A549 (cell line): ENCODE measurements at regions not wholly inside any gene's neighbourhood (a gene's known extent, or its start where the extent isn't known, plus 50 kb on each side); places are given as distances from the start of the nearest gene placed in this dataset.

Experiments
- ATAC-seq, 2 experiments: fragments of 200-7000 bp in 1 of 2; fragments of >200 bp in 1 of 2; cut with Nextera tagmentation in 1 of 2; cut with Tn5 transposase in 1 of 2; 3 replicates each; pipeline versions ENCODE4 v1.8.0 to v1.9.1; 2018 to 2020; ENCODE audit warnings: mild to moderate bottlenecking in 1 of 2, moderate library complexity in 1 of 2
- CTCF ChIA-PET: fragments of 300-600 bp; sonication (Branson Sonifier 250); formaldehyde crosslinking; extraction: SDS; loops from one replicate; lab custom pipeline; 2021; ENCODE audit warnings: antibody characterized with exemption, inconsistent platforms; lab: Yijun Ruan, JAX
- POLR2A ChIA-PET: fragments of 350-600 bp; formaldehyde crosslinking; extraction: SDS; loops from one replicate; lab custom pipeline; 2021; ENCODE audit warnings: antibody characterized with exemption, inconsistent platforms; lab: Yijun Ruan, JAX
- DNase-seq, 2 experiments: peaks; one replicate each; pipeline versions ENCODE4 v3.0.0 to v3.0.0-alpha.2; 2011 to 2016; ENCODE audit warnings: low read depth in 1 of 2, low spot score in 1 of 2
- FAIRE-seq: peaks from 2 replicates; lab custom pipeline; 2011; peaks lifted over from hg19 to GRCh38; lab: Jason Lieb, UNC
- H3K27ac ChIP-seq, 2 experiments: fragments of >200 bp; sonication (Bioruptor Twin); formaldehyde crosslinking; 3 replicates each; pipeline ENCODE4 v1.5.1; 2016 to 2017
- H3K4me1 ChIP-seq: fragments of >200 bp; sonication (Bioruptor Twin); formaldehyde crosslinking; 3 replicates; pipeline ENCODE4 v1.6.1; 2016
- H3K4me2 ChIP-seq: fragments of >200 bp; sonication (Bioruptor Twin); formaldehyde crosslinking; 3 replicates; pipeline ENCODE4 v1.6.1; 2016
- H3K4me3 ChIP-seq: fragments of >200 bp; sonication (Bioruptor Twin); formaldehyde crosslinking; 3 replicates; pipeline ENCODE4 v1.5.1; 2016
- H3K9me3 ChIP-seq: fragments of >200 bp; sonication (Bioruptor Twin); formaldehyde crosslinking; 3 replicates; pipeline ENCODE4 v1.6.1; 2016
- CBX2 ChIP-seq: fragments of 200-600 bp; sonication (generic); IDR thresholded peaks from 2 replicates; pipeline ENCODE4 v1.6.1; 2016; ENCODE audit warnings: low read depth, mild to moderate bottlenecking, borderline replicate concordance
- CHD4 ChIP-seq: fragments of 200-600 bp; sonication (generic); IDR thresholded peaks from 2 replicates; pipeline ENCODE4 v1.6.1; 2016; ENCODE audit warnings: antibody characterized with exemption, mild to moderate bottlenecking, borderline replicate concordance
- EHF ChIP-seq: fragments of 250-450 bp; sonication (Bioruptor Pico); IDR thresholded peaks from 2 replicates; pipeline ENCODE4 v1.5.0; 2020; ENCODE audit warnings: mild to moderate bottlenecking
- EHMT2 ChIP-seq: fragments of 200-600 bp; sonication (generic); IDR thresholded peaks from 2 replicates; pipeline ENCODE4 v1.6.1; 2016; ENCODE audit warnings: antibody characterized with exemption, low read depth, mild to moderate bottlenecking, moderate library complexity
- FOSL2 ChIP-seq, 2 experiments: fragments of 450-650 bp in 1 of 2; fragments of >200 bp in 1 of 2; sonication (Bioruptor Twin) in 1 of 2; formaldehyde crosslinking; IDR thresholded peaks; 2 replicates each; pipeline versions ENCODE4 v1.5.0 to v1.6.1; 2016 to 2020; ENCODE audit warnings: mild to moderate bottlenecking in 1 of 2, moderate library complexity in 1 of 2
- FOXS1 ChIP-seq: fragments of 250-450 bp; sonication (Bioruptor Pico); IDR thresholded peaks from 2 replicates; pipeline ENCODE4 v1.5.0; 2020; ENCODE audit warnings: mild to moderate bottlenecking, moderate library complexity
- GATA3 ChIP-seq: IDR thresholded peaks from 2 replicates; pipeline ENCODE4 v1.6.1; 2012; ENCODE audit warnings: borderline replicate concordance
- HEYL ChIP-seq: fragments of 250-450 bp; sonication (Bioruptor Pico); IDR thresholded peaks from 2 replicates; pipeline ENCODE4 v1.8.0; 2021; ENCODE audit warnings: mild to moderate bottlenecking, moderate library complexity
- JUNB ChIP-seq: fragments of >200 bp; sonication (Bioruptor Twin); formaldehyde crosslinking; IDR thresholded peaks from 2 replicates; pipeline ENCODE4 v1.6.1; 2016
- MYC ChIP-seq: IDR thresholded peaks from 2 replicates; pipeline ENCODE4 v1.6.1; 2012; ENCODE audit warnings: mild to moderate bottlenecking, inconsistent platforms, low read length, improper control_type of control experiment, borderline replicate concordance
- NFE2L2 ChIP-seq: fragments of 150-350 bp; conservative IDR thresholded peaks from 2 replicates; pipeline ENCODE4 v1.6.1; 2014; ENCODE audit warnings: low read length
- PHF8 ChIP-seq: fragments of 200-600 bp; sonication (generic); IDR thresholded peaks from 2 replicates; pipeline ENCODE4 v1.6.1; 2016; ENCODE audit warnings: low read depth, mild to moderate bottlenecking, antibody characterized with exemption, moderate library complexity, borderline replicate concordance
- RAD21 ChIP-seq, 2 experiments: fragments of >200 bp in 1 of 2; sonication (Bioruptor Twin) in 1 of 2; formaldehyde crosslinking in 1 of 2; IDR thresholded peaks in 1 of 2; conservative IDR thresholded peaks in 1 of 2; 2 replicates in 1 of 2; 3 replicates in 1 of 2; pipeline ENCODE4 v1.6.1; 2012 to 2018; ENCODE audit warnings: inconsistent platforms in 1 of 2
- RFX5 ChIP-seq: fragments of 450-650 bp; IDR thresholded peaks from 2 replicates; pipeline ENCODE4 v1.7.1; 2014; ENCODE audit warnings: antibody characterized with exemption, mild to moderate bottlenecking, moderate library complexity
- RNF2 ChIP-seq: fragments of 200-600 bp; sonication (generic); IDR thresholded peaks from 2 replicates; pipeline ENCODE4 v1.6.1; 2016; ENCODE audit warnings: low read depth, mild to moderate bottlenecking, antibody characterized with exemption, moderate library complexity, borderline replicate concordance
- SREBF2 ChIP-seq: fragments of 450-650 bp; IDR thresholded peaks from 2 replicates; pipeline ENCODE4 v1.6.1; 2014; ENCODE audit warnings: mild to moderate bottlenecking, moderate library complexity
- TP53 ChIP-seq: fragments of 250-450 bp; sonication (Bioruptor Pico); IDR thresholded peaks from 2 replicates; pipeline ENCODE4 v1.5.0; 2021; ENCODE audit warnings: mild to moderate bottlenecking, moderate library complexity
- ZC3H11A ChIP-seq: fragments of 450-650 bp; IDR thresholded peaks from 2 replicates; pipeline ENCODE4 v1.6.1; 2014; ENCODE audit warnings: antibody characterized with exemption, mild to moderate bottlenecking
- ZFP36 ChIP-seq: fragments of 450-650 bp; IDR thresholded peaks from 2 replicates; pipeline ENCODE4 v1.6.1; 2014; ENCODE audit warnings: borderline replicate concordance; ENCODE audit not compliant: partially characterized antibody
- WGBS: methylation state at CpG from one replicate; pipeline ENCODE4 v1.1.6; 2017; ENCODE audit errors: missing lambda C conversion rate; 5-methylcytosine and 5-hydroxymethylcytosine counted together
- TF ChIP-seq, protein P1 (sequence below): IDR thresholded peaks from 2 replicates; pipeline ENCODE4 v1.6.1; 2012
- TF ChIP-seq, protein P2 (sequence below): IDR thresholded peaks from 2 replicates; pipeline ENCODE4 v1.6.1; 2012
- TF ChIP-seq, protein P3 (sequence below): fragments of 200-600 bp; sonication (generic); IDR thresholded peaks from 2 replicates; pipeline ENCODE4 v1.6.1; 2016; ENCODE audit warnings: antibody characterized with exemption, mild to moderate bottlenecking, moderate library complexity

DNA sequence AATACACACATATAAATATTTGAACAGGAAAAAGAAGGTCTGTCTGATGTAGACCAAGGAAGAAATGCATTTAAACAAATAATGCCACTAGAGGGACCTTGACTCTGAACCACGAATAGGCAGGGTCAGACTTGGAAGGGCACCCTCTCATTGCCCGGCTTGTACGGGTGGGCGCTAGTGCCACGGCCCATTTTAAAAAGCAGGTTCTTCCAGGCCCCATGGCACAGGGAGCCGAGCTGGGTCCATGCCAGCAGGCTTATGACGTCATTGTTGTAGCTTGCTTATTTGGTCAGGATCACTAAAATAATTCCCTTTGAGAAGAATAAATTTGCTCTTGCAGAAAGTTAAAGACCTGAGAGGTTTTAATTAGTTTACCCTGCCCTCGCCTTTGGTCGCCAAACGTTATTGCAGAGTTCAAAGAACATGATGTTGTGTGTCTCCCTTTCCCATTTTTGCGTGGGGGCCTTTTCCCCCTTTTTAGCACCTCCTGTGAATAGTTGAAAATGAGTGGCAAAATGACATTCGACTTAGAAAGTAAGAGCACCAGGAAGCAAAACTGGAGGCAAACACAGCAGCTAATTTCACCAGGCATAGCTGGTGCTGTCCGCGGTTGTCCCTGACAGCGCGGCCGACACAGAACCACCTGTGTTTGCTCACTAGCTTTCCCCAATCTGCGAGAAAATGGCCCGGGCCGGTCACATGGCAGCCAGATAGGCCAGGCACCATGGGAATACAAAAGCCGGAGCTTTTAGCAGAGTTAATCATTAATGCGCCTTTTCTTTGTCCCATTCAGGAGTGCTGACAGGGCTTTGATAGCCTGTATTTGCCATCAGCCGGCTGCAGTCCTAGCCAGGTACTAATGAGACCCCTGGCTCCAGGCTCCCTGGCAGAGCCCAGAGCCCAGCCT is 93.8 kb downstream of the FOXA2 start (continued):
- TF ChIP-seq GATA3 = peak; percentile 14; the same call in 1 of the 2 replicates

DNA sequence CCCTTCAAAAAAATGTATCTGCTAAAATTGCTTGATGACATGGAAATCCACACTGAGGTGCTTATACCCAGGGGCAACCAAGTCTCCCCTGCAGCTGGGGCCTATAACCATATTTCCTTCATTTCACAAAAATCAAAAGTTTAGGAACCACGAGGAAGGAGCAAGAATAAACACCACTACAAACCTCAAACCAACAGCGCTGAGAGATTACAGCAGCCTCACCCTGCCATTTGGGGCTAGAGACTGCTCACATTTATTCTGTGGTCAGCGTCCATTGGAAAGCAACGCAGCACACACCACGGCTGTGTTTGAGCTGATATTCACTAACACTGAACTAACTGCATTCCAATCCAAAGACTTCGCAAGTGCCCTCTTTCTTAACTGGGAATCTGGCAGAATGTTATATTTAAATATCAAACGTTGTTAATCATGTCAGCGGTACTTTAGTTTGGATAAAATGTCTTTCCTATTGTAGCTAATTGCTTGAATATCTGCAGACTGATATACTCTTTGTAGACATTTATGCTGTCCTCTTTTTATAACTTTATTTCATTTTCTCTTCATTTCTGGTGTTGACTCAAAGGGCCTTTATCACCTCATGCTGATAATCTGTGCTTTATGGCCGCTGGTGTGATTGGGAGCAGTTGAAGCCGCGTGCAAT is 94.6 kb downstream of the FOXA2 start:
- H3K27ac ChIP-seq = peak overlapping the region; percentile 78 to 85
- no peak overlapping the region; the same call in 2 of the 3 replicates for H3K4me3 ChIP-seq
- ChIA-PET POLR2A (interaction anchor here (1.0 to 1.7 kb wide), 4 partner anchors 78 to 100 kb away, joined by 4 to 7 read pairs (median 5); partner anchors contain the start of gene FOXA2), CTCF (interaction anchor here (0.8 to 6.6 kb wide), 34 partner anchors 9 to 195 kb away, joined by 3 to 88 read pairs (median 5); partner anchors contain the start of gene FOXA2)
- DNase-seq (no peak), FAIRE-seq (peak; percentile 59), ATAC-seq (no peak)
- TF ChIP-seq RNF2 (no peak), EHF (CRISPR knock-in tag) (no peak)
- TF ChIP-seq, protein P1, sequence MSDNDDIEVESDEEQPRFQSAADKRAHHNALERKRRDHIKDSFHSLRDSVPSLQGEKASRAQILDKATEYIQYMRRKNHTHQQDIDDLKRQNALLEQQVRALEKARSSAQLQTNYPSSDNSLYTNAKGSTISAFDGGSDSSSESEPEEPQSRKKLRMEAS = peak; percentile 57
- TF ChIP-seq, protein P2, sequence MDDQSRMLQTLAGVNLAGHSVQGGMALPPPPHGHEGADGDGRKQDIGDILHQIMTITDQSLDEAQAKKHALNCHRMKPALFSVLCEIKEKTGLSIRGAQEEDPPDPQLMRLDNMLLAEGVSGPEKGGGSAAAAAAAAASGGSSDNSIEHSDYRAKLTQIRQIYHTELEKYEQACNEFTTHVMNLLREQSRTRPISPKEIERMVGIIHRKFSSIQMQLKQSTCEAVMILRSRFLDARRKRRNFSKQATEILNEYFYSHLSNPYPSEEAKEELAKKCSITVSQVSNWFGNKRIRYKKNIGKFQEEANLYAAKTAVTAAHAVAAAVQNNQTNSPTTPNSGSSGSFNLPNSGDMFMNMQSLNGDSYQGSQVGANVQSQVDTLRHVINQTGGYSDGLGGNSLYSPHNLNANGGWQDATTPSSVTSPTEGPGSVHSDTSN = no peak
- 54% methylated on average over 11 of the region's 11 CpGs for WGBS
- peak overlapping the region; percentile 90 for H3K4me2 ChIP-seq
- no peaks in the 10 kb centered on the region for H3K9me3 ChIP-seq
- H3K4me1 ChIP-seq = peaks cover 33% of the 10 kb centered on the region

GRCh38 chr20:22480336-22480735 is 104.0 kb downstream of the FOXA2 start:
- no peak for TF ChIP-seq FOSL2 (IDR thresholded peaks at IDR 0.05)
- no peak for TF ChIP-seq FOSL2 (CRISPR knock-in tag; IDR thresholded peaks at IDR 0.05)
- TF ChIP-seq MYC = no peak
- no peak for TF ChIP-seq RAD21 (conservative IDR thresholded peaks at IDR 0.05 in 1 of 2, IDR thresholded peaks at IDR 0.05 in 1 of 2)
- no peak overlapping the region for H3K4me3 ChIP-seq
- DNase-seq (no peak), FAIRE-seq (no peak), ATAC-seq (no peak)
- 0 out of 3 replicates have a peak, but pooled peaks cover 6% of the 10 kb centered on the region for H3K9me3 ChIP-seq
- 75% methylated on average over 4 of the region's 4 CpGs for WGBS
- 0 out of 6 replicates have a peak overlapping the region, but pooled peaks of 1 of the 2 experiments have one; percentile 6 for H3K27ac ChIP-seq
- no peaks in the 10 kb centered on the region for H3K4me1 ChIP-seq
- POLR2A ChIA-PET = interaction anchor here (0.6 kb wide), 1 partner anchor 103 kb away, joined by 4 read pairs; no protein-coding TSS in a partner anchor
- CTCF ChIA-PET = interaction anchor here (1.1 to 4.2 kb wide), 3 partner anchors 10 to 106 kb away, joined by 3 to 15 read pairs (median 8); no protein-coding TSS in a partner anchor
- no peak overlapping the region for H3K4me2 ChIP-seq

- FAIRE-seq = no peak
- Histone ChIP-seq H3K9me3 (0 out of 3 replicates have a peak, but pooled peaks cover 6% of the 10 kb centered on the region), H3K4me1 (peaks cover 12% of the 10 kb centered on the region), H3K4me3 (no peak overlapping the region), H3K27ac (peak overlapping the region in 1 of 2 experiments; percentile 15; a peak in 1 of 6 replicates), H3K4me2 (no peak overlapping the region)
- WGBS = 63% methylated on average over 1 of the region's 1 CpG
- DNase-seq = no peak
- ATAC-seq = no peak
- ChIA-PET POLR2A (no interaction called here), CTCF (no interaction called here)
- TF ChIP-seq PHF8 (no peak), CHD4 (no peak), SREBF2 (no peak), JUNB (no peak), CBX2 (no peak), TP53 (CRISPR knock-in tag) (no peak), ZFP36 (no peak), FOXS1 (CRISPR knock-in tag) (no peak), HEYL (CRISPR knock-in tag) (no peak), EHMT2 (no peak), RFX5 (no peak), ZC3H11A (no peak), GATA3 (no peak), NFE2L2 (no peak)
- TF ChIP-seq, protein P3, sequence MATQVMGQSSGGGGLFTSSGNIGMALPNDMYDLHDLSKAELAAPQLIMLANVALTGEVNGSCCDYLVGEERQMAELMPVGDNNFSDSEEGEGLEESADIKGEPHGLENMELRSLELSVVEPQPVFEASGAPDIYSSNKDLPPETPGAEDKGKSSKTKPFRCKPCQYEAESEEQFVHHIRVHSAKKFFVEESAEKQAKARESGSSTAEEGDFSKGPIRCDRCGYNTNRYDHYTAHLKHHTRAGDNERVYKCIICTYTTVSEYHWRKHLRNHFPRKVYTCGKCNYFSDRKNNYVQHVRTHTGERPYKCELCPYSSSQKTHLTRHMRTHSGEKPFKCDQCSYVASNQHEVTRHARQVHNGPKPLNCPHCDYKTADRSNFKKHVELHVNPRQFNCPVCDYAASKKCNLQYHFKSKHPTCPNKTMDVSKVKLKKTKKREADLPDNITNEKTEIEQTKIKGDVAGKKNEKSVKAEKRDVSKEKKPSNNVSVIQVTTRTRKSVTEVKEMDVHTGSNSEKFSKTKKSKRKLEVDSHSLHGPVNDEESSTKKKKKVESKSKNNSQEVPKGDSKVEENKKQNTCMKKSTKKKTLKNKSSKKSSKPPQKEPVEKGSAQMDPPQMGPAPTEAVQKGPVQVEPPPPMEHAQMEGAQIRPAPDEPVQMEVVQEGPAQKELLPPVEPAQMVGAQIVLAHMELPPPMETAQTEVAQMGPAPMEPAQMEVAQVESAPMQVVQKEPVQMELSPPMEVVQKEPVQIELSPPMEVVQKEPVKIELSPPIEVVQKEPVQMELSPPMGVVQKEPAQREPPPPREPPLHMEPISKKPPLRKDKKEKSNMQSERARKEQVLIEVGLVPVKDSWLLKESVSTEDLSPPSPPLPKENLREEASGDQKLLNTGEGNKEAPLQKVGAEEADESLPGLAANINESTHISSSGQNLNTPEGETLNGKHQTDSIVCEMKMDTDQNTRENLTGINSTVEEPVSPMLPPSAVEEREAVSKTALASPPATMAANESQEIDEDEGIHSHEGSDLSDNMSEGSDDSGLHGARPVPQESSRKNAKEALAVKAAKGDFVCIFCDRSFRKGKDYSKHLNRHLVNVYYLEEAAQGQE = no peak
- TF ChIP-seq, protein P2 = no peak
These were observed 108.7 kb downstream of the FOXA2 start for GRCh38 chr20:22475662-22476061.
